Posterior vena cava (tissue), 2 donors: ENCODE measurements at regions not wholly inside any gene's neighbourhood (a gene's known extent, or its start where the extent isn't known, plus 50 kb on each side); places are given as distances from the start of the nearest gene placed in this dataset.

Source experiments
- DNase-seq: peaks from one replicate; pipeline ENCODE4 v3.0.0-alpha.2; 2020; ENCODE audit warnings: low spot score
- intact Hi-C, 2 donors: fragments of 100-400 bp; cut with DNase I; formaldehyde crosslinking; loops; one replicate each; pipeline versions ENCODE4 v1.14.1 to v1.14.2; 2022 to 2023
- donor health status: DM: yes; HTN: yes; CAD: no.
- donor health status: DM: yes; HTN: yes; CAD: no.

DNA sequence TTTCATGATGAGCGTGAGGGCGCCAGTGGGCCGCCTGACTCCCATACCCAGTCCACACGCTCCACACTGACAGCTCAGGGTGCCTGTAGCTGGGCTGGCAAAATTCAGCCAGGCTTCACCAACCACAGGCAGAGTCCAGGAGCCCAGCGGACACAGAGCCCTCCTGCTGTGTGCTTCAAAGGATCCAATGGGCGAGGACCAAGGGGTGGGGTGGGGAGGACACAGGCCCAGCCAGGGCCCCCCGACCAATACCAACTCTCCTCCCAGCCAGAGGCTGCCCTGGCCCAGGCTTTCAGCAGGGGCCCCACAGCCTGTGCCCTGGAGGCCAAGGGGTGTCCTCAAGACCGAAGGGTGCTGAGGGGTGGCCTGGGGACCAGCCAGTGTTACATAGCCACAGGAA is 336.1 kb downstream of the CTTN start:
- DNase-seq = no peak
- intact Hi-C loops = no loop called here

- DNase-seq = peak; percentile 48
- intact Hi-C loops = no loop called here
Observed at GRCh38 chr11:70734911-70735310, 336.6 kb downstream of the CTTN start.

DNA sequence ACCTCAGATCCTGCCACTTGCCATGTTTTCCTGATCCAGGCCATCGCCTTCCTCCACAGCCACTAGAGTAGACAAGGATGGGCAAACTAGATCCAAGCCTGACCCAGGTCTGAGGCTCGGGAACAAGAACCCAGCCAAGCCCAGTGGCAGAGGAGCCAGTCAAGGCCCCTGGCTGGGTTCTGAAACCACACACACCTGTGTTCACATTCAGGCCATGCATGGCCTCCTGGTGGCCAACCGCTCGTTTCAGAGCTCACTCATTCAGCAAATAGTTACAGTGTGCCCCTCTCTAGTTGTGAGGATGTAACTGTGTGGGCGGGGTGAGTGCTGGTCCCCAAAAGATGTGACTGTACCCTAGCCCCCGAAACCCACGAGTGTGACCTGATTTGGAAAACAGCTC is 337.6 kb downstream of the CTTN start:
- intact Hi-C loops = no loop called here
- peak; percentile 58 for DNase-seq

- peak; percentile 52 for DNase-seq
- intact Hi-C loops = no loop called here
Observed at GRCh38 chr11:70736461-70736860, 338.1 kb downstream of the CTTN start.

DNA sequence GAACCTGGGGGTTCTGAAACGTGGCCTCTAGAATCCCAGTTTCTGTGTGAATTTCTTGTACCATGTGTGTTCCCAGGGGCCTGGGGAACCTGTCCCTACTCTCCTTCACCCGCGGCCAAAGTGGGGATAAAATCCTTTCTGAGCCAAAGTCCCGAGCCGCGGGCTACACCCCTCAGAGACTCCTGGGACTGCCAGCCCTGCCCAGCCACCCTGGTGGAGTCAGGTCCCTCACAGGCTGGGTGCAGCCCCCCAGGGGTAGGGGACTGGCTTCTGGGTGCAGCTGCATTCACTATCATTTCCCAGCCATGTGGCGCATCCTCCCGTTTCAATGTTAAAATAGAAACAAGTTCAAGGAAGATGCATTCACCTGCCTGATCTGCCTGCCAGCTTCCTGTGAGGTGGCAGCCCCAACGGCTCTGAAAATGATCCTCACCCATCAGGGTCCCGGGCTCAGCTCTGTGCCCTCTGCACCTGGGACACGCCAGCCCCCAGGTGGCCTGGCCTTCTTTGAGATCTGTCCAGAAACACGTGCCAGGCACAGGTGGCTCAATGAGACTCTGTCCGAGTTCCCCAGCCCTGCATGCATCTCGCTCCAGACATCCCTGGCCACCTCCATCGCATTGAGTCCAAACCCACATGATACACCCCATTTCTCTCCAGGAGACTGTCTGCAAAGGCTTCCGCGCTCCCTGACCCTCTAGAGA is 338.8 kb downstream of the CTTN start:
- peak; percentile 55 for DNase-seq
- intact Hi-C loops = no loop called here

- DNase-seq = peak; percentile 48
- intact Hi-C loops = no loop called here
Observed at GRCh38 chr11:70737816-70738630, 339.7 kb downstream of the CTTN start.

DNA sequence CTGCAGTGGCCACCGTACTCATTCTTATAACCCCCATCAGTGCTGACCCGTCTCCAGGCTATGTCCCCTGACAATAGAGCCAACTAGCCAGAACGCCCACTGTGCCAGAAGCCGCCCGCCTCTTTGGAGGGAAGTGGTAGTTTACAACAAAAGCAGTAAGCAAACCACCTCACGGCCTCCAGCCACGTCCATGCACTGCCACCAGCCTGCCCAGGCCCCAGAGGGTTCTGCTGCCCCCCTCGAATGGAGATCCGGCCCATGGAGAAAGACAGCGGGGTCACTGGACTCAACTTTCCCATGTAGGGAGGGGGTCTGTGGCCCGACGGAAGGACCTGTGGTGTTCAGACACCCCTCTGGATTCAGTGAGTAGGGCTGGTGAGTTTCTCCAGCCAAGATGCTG is 340.3 kb downstream of the CTTN start:
- intact Hi-C loops = no loop called here
- peak; percentile 66 for DNase-seq

GRCh38 chr11:70739091-70739490 is 340.8 kb downstream of the CTTN start:
- peak; percentile 67 for DNase-seq
- intact Hi-C loops = no loop called here

DNA sequence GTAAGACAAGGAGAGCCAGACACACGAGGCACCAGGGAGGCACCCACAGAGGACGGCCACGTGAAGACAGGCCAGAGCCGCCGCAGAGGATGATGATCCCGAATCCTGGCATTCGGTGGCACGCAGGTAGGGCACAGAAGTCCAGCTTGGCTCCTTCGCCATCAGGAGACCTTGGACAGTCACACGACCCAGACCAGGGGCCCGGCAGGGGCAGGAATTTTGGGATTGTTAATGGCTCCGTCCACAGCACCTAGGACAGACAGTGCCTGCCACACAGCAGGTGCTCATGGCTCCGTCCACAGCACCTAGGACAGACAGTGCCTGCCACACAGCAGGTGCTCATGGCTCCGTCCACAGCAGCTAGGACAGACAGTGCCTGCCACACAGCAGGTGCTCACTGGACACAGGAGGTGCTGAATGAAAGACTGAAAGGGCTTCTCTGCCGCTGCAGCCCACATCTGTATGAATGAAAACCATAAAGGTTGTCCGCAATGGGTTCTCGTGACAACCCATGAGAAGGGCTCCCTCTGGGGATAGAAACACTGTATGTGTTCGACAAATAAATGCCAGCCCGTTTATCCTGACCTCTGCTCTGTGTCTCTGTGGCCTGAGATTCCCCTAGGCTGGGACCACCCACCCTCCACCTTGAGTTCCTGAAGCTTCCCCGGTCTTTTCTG is 341.6 kb downstream of the CTTN start:
- intact Hi-C loops = no loop called here
- DNase-seq = peak; percentile 71

- intact Hi-C loops = no loop called here
- peak; percentile 26 for DNase-seq
Observed at GRCh38 chr11:70740488-70740851, 342.1 kb downstream of the CTTN start.

GRCh38 chr11:70741085-70741484 is 342.8 kb downstream of the CTTN start:
- intact Hi-C loops = no loop called here
- no peak for DNase-seq

- peak; percentile 74 for DNase-seq
- intact Hi-C loops = no loop called here
Observed at GRCh38 chr11:70742553-70743291, 344.4 kb downstream of the CTTN start.

DNA sequence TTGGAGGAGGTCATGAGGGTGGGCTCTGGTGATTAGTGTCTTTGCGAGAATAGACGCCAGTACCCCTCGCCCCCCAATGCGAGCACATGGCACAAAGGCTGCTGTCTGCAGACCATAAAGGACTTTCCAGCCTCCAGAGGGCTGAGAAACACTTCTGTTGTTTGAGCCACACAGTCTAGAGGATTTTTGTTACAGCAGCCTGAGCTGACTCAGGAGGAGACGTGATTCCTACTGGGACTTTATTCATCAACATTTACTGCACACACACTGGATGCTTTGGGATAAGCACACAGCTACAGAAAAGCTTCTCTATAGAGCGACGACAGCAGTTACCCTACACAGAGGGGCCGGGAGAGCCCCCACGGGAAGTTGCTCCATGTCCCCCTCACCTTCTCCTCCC is 345.0 kb downstream of the CTTN start:
- DNase-seq = peak; percentile 38
- intact Hi-C loops = no loop called here

DNA sequence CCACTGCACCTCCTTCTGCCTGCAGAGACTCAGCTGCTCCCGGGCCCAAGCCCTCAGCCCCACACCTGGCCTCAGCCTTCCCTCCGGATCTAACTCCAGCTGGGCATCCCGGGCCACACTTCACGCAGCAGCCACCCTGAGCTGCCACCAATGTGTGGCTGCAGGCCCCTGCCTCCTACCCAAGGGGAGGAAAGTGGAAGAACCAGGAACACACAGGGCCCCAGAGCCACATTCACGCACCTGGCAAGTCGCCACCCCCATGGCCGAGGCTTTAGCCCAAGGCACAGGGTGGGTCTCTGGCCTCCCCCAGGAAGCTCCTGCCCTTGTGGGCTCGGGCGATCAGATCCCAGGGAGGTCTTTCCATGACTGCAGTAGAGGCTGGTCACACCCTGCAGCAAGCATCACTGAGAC is 345.6 kb downstream of the CTTN start:
- no peak for DNase-seq
- intact Hi-C loops = no loop called here

DNA sequence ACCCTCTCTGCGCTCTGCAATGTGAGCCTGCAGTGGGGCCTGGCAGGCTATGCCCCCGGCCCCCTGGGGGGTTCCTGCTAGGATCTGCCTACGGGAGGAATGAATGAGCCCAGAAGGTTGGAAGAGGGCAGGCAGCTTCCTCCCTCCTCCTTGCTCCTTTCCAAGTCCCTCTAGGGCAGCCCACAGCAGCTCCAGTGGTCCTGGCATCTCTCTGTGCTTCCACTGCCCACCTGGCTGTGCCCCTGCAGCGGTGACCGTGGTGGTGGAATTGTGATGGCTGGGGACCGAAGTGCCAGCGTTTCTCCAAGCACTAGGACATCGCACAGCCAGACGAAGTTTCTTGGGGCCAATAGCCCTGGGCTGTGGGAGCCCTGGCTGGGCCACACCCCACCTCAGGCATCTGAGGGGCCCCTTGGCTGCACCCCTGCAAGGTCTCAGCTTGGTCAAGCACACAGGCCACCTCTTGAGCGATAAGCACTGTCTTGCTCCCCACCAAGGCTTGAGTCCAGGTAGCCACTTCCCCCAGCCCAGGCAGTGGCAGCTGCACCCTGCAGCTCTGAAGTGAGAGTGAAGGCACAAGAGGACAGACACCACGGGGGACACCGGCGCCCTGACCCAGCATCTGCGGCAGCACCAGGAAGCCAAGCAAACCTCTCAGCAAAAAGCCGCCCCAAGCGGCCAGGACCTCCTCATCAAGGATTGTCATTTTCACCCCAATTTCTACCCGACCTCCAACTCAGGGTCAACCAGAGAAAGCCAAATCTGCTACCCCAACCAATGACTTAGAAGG is 346.3 kb downstream of the CTTN start:
- intact Hi-C loops = no loop called here
- no peak for DNase-seq

DNA sequence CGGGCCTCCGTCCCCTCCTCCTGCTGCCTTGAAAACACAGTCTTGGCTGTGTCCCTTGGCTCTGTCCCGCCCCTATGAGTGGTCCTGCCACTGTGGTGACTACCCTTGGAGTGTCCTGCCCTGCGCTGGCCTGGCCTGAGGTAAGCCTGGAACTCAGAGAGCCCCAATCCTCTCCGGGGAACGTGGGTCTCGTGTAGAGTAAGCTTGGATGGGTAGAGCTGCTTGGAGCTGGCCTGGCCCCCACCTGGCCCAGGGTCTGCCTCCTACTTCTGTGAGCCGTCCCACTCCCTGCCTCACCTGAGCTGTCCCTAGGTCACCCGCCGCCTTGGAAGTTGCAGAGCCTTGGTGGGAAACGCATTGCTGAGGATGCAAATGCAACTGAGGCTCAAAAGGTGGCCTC is 347.1 kb downstream of the CTTN start:
- no peak for DNase-seq
- intact Hi-C loops = no loop called here

DNA sequence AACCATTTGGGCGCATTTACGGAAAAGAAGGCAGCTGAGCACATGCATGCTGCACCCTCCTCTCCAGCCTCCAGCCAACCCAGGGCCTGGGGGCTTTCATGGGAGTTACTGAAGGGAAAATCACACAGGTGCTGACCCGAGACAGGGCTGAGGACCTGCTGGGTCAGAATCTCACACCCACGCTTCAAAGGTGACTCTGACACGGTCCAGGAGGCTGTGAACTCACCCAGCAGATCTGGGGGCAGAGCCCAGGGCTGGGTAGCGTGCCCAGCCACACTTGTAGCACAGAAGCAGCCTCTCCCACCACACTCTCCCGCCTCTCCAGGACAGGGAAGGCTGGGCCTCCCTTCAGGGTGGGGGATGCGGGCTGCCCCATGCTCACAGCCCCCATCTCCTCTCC is 347.6 kb downstream of the CTTN start:
- DNase-seq = no peak
- intact Hi-C loops = no loop called here

DNA sequence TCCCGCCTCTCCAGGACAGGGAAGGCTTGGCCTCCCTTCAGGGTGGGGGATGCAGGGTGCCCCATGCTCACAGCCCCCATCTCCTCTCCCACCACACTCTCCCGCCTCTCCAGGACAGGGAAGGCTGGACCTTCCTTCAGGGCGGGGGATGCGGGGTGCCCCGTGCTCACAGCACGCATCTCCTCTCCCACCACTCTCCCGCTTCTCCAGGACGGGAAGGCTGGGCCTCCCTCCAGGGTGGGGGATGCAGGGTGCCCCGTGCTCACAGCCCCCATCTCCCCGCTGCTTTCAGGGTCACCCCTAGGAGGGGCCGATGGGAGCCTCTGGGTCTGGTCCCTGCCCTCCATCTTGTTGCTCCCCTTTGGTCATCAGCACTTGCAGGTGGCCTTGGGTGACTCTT is 348.0 kb downstream of the CTTN start:
- DNase-seq = no peak
- intact Hi-C loops = no loop called here

GRCh38 chr11:70747285-70747684 is 349.0 kb downstream of the CTTN start:
- intact Hi-C loops = no loop called here
- DNase-seq = no peak
